CD14-positive monocyte (primary cell): ENCODE measurements at regions not wholly inside any gene's neighbourhood (a gene's known extent, or its start where the extent isn't known, plus 50 kb on each side); places are given as distances from the start of the nearest gene placed in this dataset.

ENCODE experiments used
- DNase-seq, 3 donors: peaks; one replicate each; pipeline ENCODE4 v3.0.0-alpha.2; 2011 to 2022
- H2AFZ ChIP-seq: 2 replicates; pipeline ENCODE4 v1.6.0; 2012; ENCODE audit warnings: mild to moderate bottlenecking, low read depth, low read length, inconsistent platforms; ENCODE audit not compliant: insufficient read depth, poor library complexity, severe bottlenecking
- H3K27ac ChIP-seq, 2 donors: 1 replicate in 1 of 2; 2 replicates in 1 of 2; pipeline ENCODE4 v1.5.1; 2012 to 2013; ENCODE audit warnings: low read length in 2 of 2, control low read depth in 1 of 2, inconsistent platforms in 1 of 2, low read depth in 1 of 2, mild to moderate bottlenecking in 1 of 2
- H3K27me3 ChIP-seq, 2 donors: one replicate each; pipeline versions ENCODE4 v1.6.0 to v1.6.1; 2011 to 2013; ENCODE audit warnings: low read length in 2 of 2; ENCODE audit not compliant: control insufficient read depth in 2 of 2, insufficient read depth in 2 of 2
- H3K36me3 ChIP-seq, 2 donors: replicated peaks in 1 of 2; 1 replicate in 1 of 2; 2 replicates in 1 of 2; pipeline versions ENCODE4 v1.5.1 to v1.6.1; 2012 to 2013; ENCODE audit warnings: low read length in 2 of 2, control low read depth in 1 of 2, inconsistent platforms in 1 of 2, mild to moderate bottlenecking in 1 of 2; ENCODE audit not compliant: insufficient read depth in 2 of 2, control insufficient read depth in 1 of 2
- H3K4me1 ChIP-seq, 2 donors: 1 replicate in 1 of 2; 2 replicates in 1 of 2; pipeline versions ENCODE4 v1.5.1 to v1.6.1; 2012 to 2013; ENCODE audit warnings: low read length in 2 of 2, control low read depth in 1 of 2, inconsistent platforms in 1 of 2, mild to moderate bottlenecking in 1 of 2, moderate library complexity in 1 of 2; ENCODE audit not compliant: insufficient read depth in 2 of 2, control insufficient read depth in 1 of 2
- H3K4me2 ChIP-seq: replicated peaks from 2 replicates; pipeline ENCODE3; 2012; ENCODE audit warnings: low read length, moderate library complexity, mild to moderate bottlenecking; ENCODE audit not compliant: poor library complexity, severe bottlenecking; ENCODE audit errors: extremely low read depth
- H3K4me3 ChIP-seq, 3 experiments: fragments of 200-600 bp in 1 of 3; sonication (generic) in 1 of 3; replicated peaks in 1 of 3; 1 replicate in 2 of 3; 2 replicates in 1 of 3; pipeline ENCODE4 v1.5.1; 2011 to 2013; ENCODE audit warnings: low read length in 3 of 3, mild to moderate bottlenecking in 3 of 3, control low read depth in 2 of 3, low read depth in 2 of 3, inconsistent platforms in 1 of 3, moderate library complexity in 1 of 3
- H3K79me2 ChIP-seq: 2 replicates; pipeline ENCODE4 v1.6.0; 2012; ENCODE audit warnings: mild to moderate bottlenecking, control low read depth, inconsistent platforms, low read length, moderate library complexity; ENCODE audit not compliant: insufficient read depth
- H3K9ac ChIP-seq: 2 replicates; pipeline ENCODE4 v1.6.0; 2017; ENCODE audit warnings: low read length, mild to moderate bottlenecking; ENCODE audit not compliant: insufficient read depth, poor library complexity, severe bottlenecking
- H3K9me3 ChIP-seq, 2 donors: replicated peaks in 1 of 2; 1 replicate in 1 of 2; 2 replicates in 1 of 2; pipeline versions ENCODE4 v1.5.1 to v1.6.1; 2012 to 2013; ENCODE audit warnings: low read length in 2 of 2, control low read depth in 1 of 2; ENCODE audit not compliant: control insufficient read depth in 1 of 2, insufficient read depth in 1 of 2
- H4K20me1 ChIP-seq: 2 replicates; pipeline ENCODE4 v1.6.0; 2012; ENCODE audit warnings: mild to moderate bottlenecking, low read length, control low read depth, moderate library complexity; ENCODE audit not compliant: insufficient read depth
- H3K27ac Mint-ChIP-seq, 7 donors: one replicate each; pipeline ENCODE4 v1.8.0; 2020; ENCODE audit warnings: mild to moderate bottlenecking in 7 of 7, mixed read lengths in 7 of 7, moderate library complexity in 6 of 7, inconsistent platforms in 2 of 7
- H3K27me3 Mint-ChIP-seq, 3 donors: one replicate each; pipeline ENCODE4 v1.8.0; 2021 to 2022; ENCODE audit warnings: low read depth in 3 of 3, mild to moderate bottlenecking in 3 of 3, mixed read lengths in 3 of 3, moderate library complexity in 3 of 3, inconsistent platforms in 1 of 3
- H3K36me3 Mint-ChIP-seq, 2 donors: one replicate each; pipeline ENCODE4 v1.8.0; 2020; ENCODE audit warnings: mixed read lengths in 2 of 2, inconsistent platforms in 1 of 2, mild to moderate bottlenecking in 1 of 2
- H3K4me1 Mint-ChIP-seq: one replicate; pipeline ENCODE4 v1.8.0; 2020; ENCODE audit warnings: mild to moderate bottlenecking, mixed read lengths
- H3K4me3 Mint-ChIP-seq, 2 donors: one replicate each; pipeline ENCODE4 v1.8.0; 2020; ENCODE audit warnings: mild to moderate bottlenecking in 2 of 2, mixed read lengths in 2 of 2, moderate library complexity in 1 of 2
- H3K9me3 Mint-ChIP-seq, 7 donors: one replicate each; pipeline ENCODE4 v1.8.0; 2020 to 2022; ENCODE audit warnings: mixed read lengths in 7 of 7, mild to moderate bottlenecking in 6 of 7, moderate library complexity in 6 of 7, inconsistent platforms in 2 of 7
- WGBS: methylation state at CpG from one replicate; pipeline ENCODE4 v1.1.5; 2013; ENCODE audit warnings: missing lambda C conversion rate; ENCODE audit not compliant: insufficient coverage; 5-methylcytosine and 5-hydroxymethylcytosine counted together
- intact Hi-C, 2 donors: fragments of 100-400 bp; cut with micrococcal nuclease; formaldehyde crosslinking; loops; one replicate each; pipeline versions ENCODE4 v1.15.0 to v1.15.1; 2023
- TF ChIP-seq, protein P1 (sequence below): fragments of 200-600 bp; IDR thresholded peaks from one replicate; pipeline ENCODE4 v1.8.0; 2022; ENCODE audit warnings: antibody characterized with exemption, mild to moderate bottlenecking

DNA sequence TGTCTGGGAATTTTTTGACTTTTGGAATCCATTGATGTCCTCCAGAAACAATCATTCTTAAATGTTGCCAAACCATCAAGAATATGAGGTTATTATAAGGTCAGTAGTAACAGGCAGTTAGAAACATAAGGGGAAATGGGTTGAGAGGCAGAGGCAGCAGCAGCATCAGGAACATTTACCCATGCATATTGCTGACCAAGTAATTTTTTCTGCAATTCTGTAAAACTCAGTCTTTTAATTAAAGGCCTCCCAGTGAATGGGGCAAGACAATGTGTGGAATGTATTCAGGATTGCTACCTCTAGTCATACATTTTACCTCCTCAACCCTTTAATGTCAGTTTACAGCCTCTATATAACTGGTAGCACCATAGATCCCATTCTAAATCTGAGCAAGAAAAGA is 66.5 kb upstream of the SKAP2 start:
- Mint-ChIP-seq H3K4me1 (no peaks in the 10 kb centered on the region), H3K27me3 (peaks cover 0 to 2% (median 0%) of the 10 kb centered on the region in 3 donors), H3K36me3 (no peaks in the 10 kb centered on the region), H3K27ac (no peak overlapping the region), H3K9me3 (peaks cover 5 to 11% (median 7%) of the 10 kb centered on the region in 7 donors), H3K4me3 (no peak overlapping the region)
- no peaks in the 10 kb centered on the region for H3K36me3 ChIP-seq
- H3K27ac ChIP-seq = no peak overlapping the region
- H3K9ac ChIP-seq = no peak overlapping the region
- TF ChIP-seq, protein P1, sequence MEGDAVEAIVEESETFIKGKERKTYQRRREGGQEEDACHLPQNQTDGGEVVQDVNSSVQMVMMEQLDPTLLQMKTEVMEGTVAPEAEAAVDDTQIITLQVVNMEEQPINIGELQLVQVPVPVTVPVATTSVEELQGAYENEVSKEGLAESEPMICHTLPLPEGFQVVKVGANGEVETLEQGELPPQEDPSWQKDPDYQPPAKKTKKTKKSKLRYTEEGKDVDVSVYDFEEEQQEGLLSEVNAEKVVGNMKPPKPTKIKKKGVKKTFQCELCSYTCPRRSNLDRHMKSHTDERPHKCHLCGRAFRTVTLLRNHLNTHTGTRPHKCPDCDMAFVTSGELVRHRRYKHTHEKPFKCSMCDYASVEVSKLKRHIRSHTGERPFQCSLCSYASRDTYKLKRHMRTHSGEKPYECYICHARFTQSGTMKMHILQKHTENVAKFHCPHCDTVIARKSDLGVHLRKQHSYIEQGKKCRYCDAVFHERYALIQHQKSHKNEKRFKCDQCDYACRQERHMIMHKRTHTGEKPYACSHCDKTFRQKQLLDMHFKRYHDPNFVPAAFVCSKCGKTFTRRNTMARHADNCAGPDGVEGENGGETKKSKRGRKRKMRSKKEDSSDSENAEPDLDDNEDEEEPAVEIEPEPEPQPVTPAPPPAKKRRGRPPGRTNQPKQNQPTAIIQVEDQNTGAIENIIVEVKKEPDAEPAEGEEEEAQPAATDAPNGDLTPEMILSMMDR = no peak
- no peaks in the 10 kb centered on the region for H3K4me1 ChIP-seq
- no peak overlapping the region for H3K4me3 ChIP-seq
- H3K9me3 ChIP-seq = no peaks in the 10 kb centered on the region
- H3K27me3 ChIP-seq = no peaks in the 10 kb centered on the region
- H4K20me1 ChIP-seq = no peaks in the 10 kb centered on the region
- no peak overlapping the region for H3K4me2 ChIP-seq
- H3K79me2 ChIP-seq = no peaks in the 10 kb centered on the region
- no peak overlapping the region for H2AFZ ChIP-seq
- DNase-seq = no peak
- intact Hi-C loops = no loop called here

DNA sequence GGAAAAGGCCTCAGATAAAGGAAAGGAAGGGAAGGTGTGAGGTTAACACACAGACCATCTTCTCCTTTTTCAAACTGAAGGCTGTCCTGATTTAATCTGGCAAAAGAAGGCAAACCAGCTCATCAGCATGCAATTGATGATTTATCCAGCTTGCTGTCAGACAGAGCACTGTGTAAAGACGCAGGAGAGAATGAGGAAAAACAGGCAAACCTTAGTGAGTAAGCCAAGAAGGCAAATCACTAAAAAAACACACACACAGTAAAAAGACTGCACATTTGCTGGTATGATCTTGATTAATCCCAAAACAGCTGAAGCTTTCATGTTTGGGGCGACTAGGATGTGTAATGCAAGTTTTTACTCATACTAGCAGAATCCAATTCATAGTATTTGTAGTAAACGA is 65.8 kb upstream of the SKAP2 start:
- Mint-ChIP-seq H3K27ac (no peak overlapping the region), H3K4me1 (no peaks in the 10 kb centered on the region), H3K36me3 (no peaks in the 10 kb centered on the region), H3K4me3 (no peak overlapping the region), H3K9me3 (peaks cover 1 to 9% (median 4%) of the 10 kb centered on the region in 7 donors), H3K27me3 (peaks cover 0 to 2% (median 0%) of the 10 kb centered on the region in 3 donors)
- Histone ChIP-seq H3K27ac (no peak overlapping the region), H3K36me3 (no peaks in the 10 kb centered on the region), H3K4me2 (no peak overlapping the region), H4K20me1 (no peaks in the 10 kb centered on the region), H3K4me3 (no peak overlapping the region), H3K9ac (no peak overlapping the region), H3K79me2 (no peaks in the 10 kb centered on the region), H3K4me1 (no peaks in the 10 kb centered on the region), H3K27me3 (no peaks in the 10 kb centered on the region), H2AFZ (no peak overlapping the region), H3K9me3 (no peaks in the 10 kb centered on the region)
- intact Hi-C loops = no loop called here
- DNase-seq = no peak
- no CpG with 5 or more reads among the region's 3 CpGs for WGBS
- TF ChIP-seq, protein P1 = no peak
